ENCODE measurements at regions not wholly inside any gene's neighbourhood (a gene's known extent, or its start where the extent isn't known, plus 50 kb on each side); places are given as distances from the start of the nearest gene placed in this dataset.

GRCh38 chr4:79217025-79217424 is 108.8 kb downstream of the NAA11 start:
- ATAC-seq (ENCODE audit: low read depth) (no peak), DNase-seq (no peak)
- no peaks in the 10 kb centered on the region for H3K27me3 ChIP-seq (replicated peaks in 1 of 4; ENCODE audit: control extremely low read depth in 1 of 4, control insufficient read depth in 3 of 4, insufficient read depth in 4 of 4, low read length in 3 of 4)
- ChIA-PET POLR2A (no interaction called here), CTCF (no interaction called here)
- no peaks in the 10 kb centered on the region for H3K79me2 ChIP-seq (ENCODE audit: control insufficient read depth, insufficient read depth, low read length)
- H3K27ac ChIP-seq (ENCODE audit: low read length in 2 of 2): no peak overlapping the region
- TF ChIP-seq EZH2 (IDR thresholded peaks at IDR 0.05; ENCODE audit: borderline replicate concordance, insufficient read depth, low read depth, low read length, poor library complexity, severe bottlenecking) (no peak), CTCF (IDR thresholded peaks at IDR 0.05) (no peak)
- H3K4me2 ChIP-seq (replicated peaks; ENCODE audit: low read depth, low read length, poor library complexity, severe bottlenecking): no peak overlapping the region
- Mint-ChIP-seq H3K4me1 (no peaks in the 10 kb centered on the region), H3K9me3 (ENCODE audit: insufficient read depth) (no peaks in the 10 kb centered on the region), H3K4me3 (no peak overlapping the region), H3K27ac (no peak overlapping the region), H3K27me3 (no peaks in the 10 kb centered on the region)
- H4K20me1 ChIP-seq (ENCODE audit: control insufficient read depth, insufficient read depth, low read length, poor library complexity, severe bottlenecking): no peaks in the 10 kb centered on the region
- intact Hi-C loops (cut with micrococcal nuclease): no loop called here
- no peaks in the 10 kb centered on the region for H3K9me3 ChIP-seq (ENCODE audit: control extremely low read depth in 1 of 3, control insufficient read depth in 2 of 3, insufficient read depth in 1 of 3, low read length in 2 of 3)
- no peaks in the 10 kb centered on the region for H3K4me1 ChIP-seq (ENCODE audit: control insufficient read depth in 2 of 2, insufficient read depth in 2 of 2, low read length in 2 of 2)
- no peak overlapping the region for H3K9ac ChIP-seq (ENCODE audit: low read length)
- H2AFZ ChIP-seq (ENCODE audit: insufficient read depth, low read depth, low read length, poor library complexity, severe bottlenecking): no peak overlapping the region
- H3K4me3 ChIP-seq (ENCODE audit: control extremely low read depth in 1 of 5, extremely low read depth in 1 of 5, insufficient read depth in 1 of 5, low read depth in 2 of 5, low read length in 4 of 5): no peak overlapping the region
- H3K36me3 ChIP-seq (replicated peaks in 1 of 2; ENCODE audit: control extremely low read depth in 1 of 2, control insufficient read depth in 1 of 2, extremely low read depth in 1 of 2, insufficient read depth in 2 of 2, low read length in 1 of 2): no peaks in the 10 kb centered on the region

DNA sequence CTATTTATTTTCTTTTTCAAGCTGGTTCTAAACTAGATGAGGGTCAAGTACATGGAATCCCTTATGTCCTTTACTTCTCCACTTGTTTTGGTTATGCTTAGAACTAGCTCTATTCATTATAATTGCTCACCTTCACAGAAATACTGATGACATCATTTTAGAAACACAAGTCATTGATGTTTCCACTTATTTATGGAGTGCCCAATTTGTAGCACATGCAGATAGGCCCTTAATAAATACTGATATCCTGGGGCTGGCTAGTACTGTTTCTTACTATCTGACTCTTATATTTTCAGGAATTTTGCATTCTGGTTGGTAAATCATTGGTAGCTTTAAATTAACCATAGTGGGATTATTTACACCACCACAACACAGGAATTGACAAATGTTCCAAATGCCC is 112.2 kb downstream of the NAA11 start:
- H3K27me3 Mint-ChIP-seq: no peaks in the 10 kb centered on the region
- no peaks in the 10 kb centered on the region for H3K79me2 ChIP-seq (ENCODE audit: control insufficient read depth, insufficient read depth, low read length)
- no peak for TF ChIP-seq EZH2 (IDR thresholded peaks at IDR 0.05; ENCODE audit: borderline replicate concordance, insufficient read depth, low read depth, low read length, poor library complexity, severe bottlenecking)
- no peak for TF ChIP-seq CTCF (IDR thresholded peaks at IDR 0.05)
- H3K4me1 ChIP-seq (ENCODE audit: control insufficient read depth in 2 of 2, insufficient read depth in 2 of 2, low read length in 2 of 2): peaks cover 0 to 3% of the 10 kb centered on the region in 2 donors
- H3K36me3 ChIP-seq (replicated peaks in 1 of 2; ENCODE audit: control extremely low read depth in 1 of 2, control insufficient read depth in 1 of 2, extremely low read depth in 1 of 2, insufficient read depth in 2 of 2, low read length in 1 of 2): no peaks in the 10 kb centered on the region
- H3K9me3 ChIP-seq (ENCODE audit: control extremely low read depth in 1 of 3, control insufficient read depth in 2 of 3, insufficient read depth in 1 of 3, low read length in 2 of 3): no peaks in the 10 kb centered on the region
- H3K9ac ChIP-seq (ENCODE audit: low read length): no peak overlapping the region
- no peak overlapping the region for H2AFZ ChIP-seq (ENCODE audit: insufficient read depth, low read depth, low read length, poor library complexity, severe bottlenecking)
- no peak overlapping the region for H3K4me3 ChIP-seq (ENCODE audit: control extremely low read depth in 1 of 5, extremely low read depth in 1 of 5, insufficient read depth in 1 of 5, low read depth in 2 of 5, low read length in 4 of 5)
- no peaks in the 10 kb centered on the region for H3K9me3 Mint-ChIP-seq (ENCODE audit: insufficient read depth)
- ChIA-PET POLR2A (no interaction called here), CTCF (no interaction called here)
- H3K4me3 Mint-ChIP-seq: no peak overlapping the region
- no peak overlapping the region for H3K27ac ChIP-seq (ENCODE audit: low read length in 2 of 2)
- no peaks in the 10 kb centered on the region for H3K27me3 ChIP-seq (replicated peaks in 1 of 4; ENCODE audit: control extremely low read depth in 1 of 4, control insufficient read depth in 3 of 4, insufficient read depth in 4 of 4, low read length in 3 of 4)
- no peak overlapping the region for H3K4me2 ChIP-seq (replicated peaks; ENCODE audit: low read depth, low read length, poor library complexity, severe bottlenecking)
- H4K20me1 ChIP-seq (ENCODE audit: control insufficient read depth, insufficient read depth, low read length, poor library complexity, severe bottlenecking): no peaks in the 10 kb centered on the region
- peaks cover 4% of the 10 kb centered on the region for H3K4me1 Mint-ChIP-seq
- intact Hi-C loops (cut with micrococcal nuclease): no loop called here
- no peak overlapping the region for H3K27ac Mint-ChIP-seq
- ATAC-seq (ENCODE audit: low read depth) (no peak), DNase-seq (no peak)
